ENCODE measurements at regions not wholly inside any gene's neighbourhood (a gene's known extent, or its start where the extent isn't known, plus 50 kb on each side); places are given as distances from the start of the nearest gene placed in this dataset.

GRCh38 chr16:59260892-59261291 is 526.8 kb upstream of the GOT2 start:
- no peaks in the 10 kb centered on the region for H3K9me3 ChIP-seq (ENCODE audit: control insufficient read depth in 3 of 3, low read length in 3 of 3)
- no peak overlapping the region for H3K4me3 ChIP-seq (ENCODE audit: low read length in 3 of 3)
- no peak overlapping the region for H3K9ac ChIP-seq (ENCODE audit: low read depth in 1 of 3, low read length in 3 of 3)
- H3K27me3 ChIP-seq (ENCODE audit: control insufficient read depth in 3 of 3, insufficient read depth in 3 of 3, low read length in 3 of 3) = no peaks in the 10 kb centered on the region
- H3K36me3 ChIP-seq (ENCODE audit: control insufficient read depth in 3 of 3, insufficient read depth in 3 of 3, low read length in 3 of 3) = no peaks in the 10 kb centered on the region
- H3K27ac ChIP-seq (ENCODE audit: low read depth, low read length) = no peak overlapping the region
- H3K4me1 ChIP-seq (ENCODE audit: control insufficient read depth in 3 of 3, insufficient read depth in 3 of 3, low read length in 3 of 3) = no peaks in the 10 kb centered on the region

- no peaks in the 10 kb centered on the region for H3K9me3 ChIP-seq (ENCODE audit: control insufficient read depth in 3 of 3, low read length in 3 of 3)
- H3K9ac ChIP-seq (ENCODE audit: low read depth in 1 of 3, low read length in 3 of 3) = no peak overlapping the region
- H3K36me3 ChIP-seq (ENCODE audit: control insufficient read depth in 3 of 3, insufficient read depth in 3 of 3, low read length in 3 of 3) = no peaks in the 10 kb centered on the region
- no peak overlapping the region for H3K4me3 ChIP-seq (ENCODE audit: low read length in 3 of 3)
- H3K27me3 ChIP-seq (ENCODE audit: control insufficient read depth in 3 of 3, insufficient read depth in 3 of 3, low read length in 3 of 3) = no peaks in the 10 kb centered on the region
- H3K4me1 ChIP-seq (ENCODE audit: control insufficient read depth in 3 of 3, insufficient read depth in 3 of 3, low read length in 3 of 3) = no peaks in the 10 kb centered on the region
- H3K27ac ChIP-seq (ENCODE audit: low read depth, low read length) = no peak overlapping the region
These were observed 525.8 kb upstream of the GOT2 start for GRCh38 chr16:59259950-59260319.

GRCh38 chr16:59259074-59259949 is 525.2 kb upstream of the GOT2 start:
- no peak overlapping the region for H3K9ac ChIP-seq (ENCODE audit: low read depth in 1 of 3, low read length in 3 of 3)
- H3K36me3 ChIP-seq (ENCODE audit: control insufficient read depth in 3 of 3, insufficient read depth in 3 of 3, low read length in 3 of 3) = no peaks in the 10 kb centered on the region

GRCh38 chr16:59252317-59252716 is 518.2 kb upstream of the GOT2 start:
- Histone ChIP-seq H3K36me3 (ENCODE audit: control insufficient read depth in 3 of 3, insufficient read depth in 3 of 3, low read length in 3 of 3) (no peaks in the 10 kb centered on the region), H3K9ac (ENCODE audit: low read depth in 1 of 3, low read length in 3 of 3) (no peak overlapping the region), H3K4me1 (ENCODE audit: control insufficient read depth in 3 of 3, insufficient read depth in 3 of 3, low read length in 3 of 3) (no peaks in the 10 kb centered on the region), H3K9me3 (ENCODE audit: control insufficient read depth in 3 of 3, low read length in 3 of 3) (peaks cover 0 to 3% (median 0%) of the 10 kb centered on the region in 3 donors), H3K4me3 (ENCODE audit: low read length in 3 of 3) (no peak overlapping the region), H3K27ac (ENCODE audit: low read depth, low read length) (no peak overlapping the region), H3K27me3 (ENCODE audit: control insufficient read depth in 3 of 3, insufficient read depth in 3 of 3, low read length in 3 of 3) (no peaks in the 10 kb centered on the region)

More at GRCh38 chr16:59259074-59259949, 525.2 kb upstream of the GOT2 start:
- no peaks in the 10 kb centered on the region for H3K27me3 ChIP-seq (ENCODE audit: control insufficient read depth in 3 of 3, insufficient read depth in 3 of 3, low read length in 3 of 3)
- no peak overlapping the region for H3K27ac ChIP-seq (ENCODE audit: low read depth, low read length)
- H3K4me1 ChIP-seq (ENCODE audit: control insufficient read depth in 3 of 3, insufficient read depth in 3 of 3, low read length in 3 of 3) = no peaks in the 10 kb centered on the region
- H3K9me3 ChIP-seq (ENCODE audit: control insufficient read depth in 3 of 3, low read length in 3 of 3) = no peaks in the 10 kb centered on the region
- H3K4me3 ChIP-seq (ENCODE audit: low read length in 3 of 3) = no peak overlapping the region

- peaks cover 0 to 3% (median 0%) of the 10 kb centered on the region in 3 donors for H3K9me3 ChIP-seq (ENCODE audit: control insufficient read depth in 3 of 3, low read length in 3 of 3)
- no peak overlapping the region for H3K27ac ChIP-seq (ENCODE audit: low read depth, low read length)
- H3K36me3 ChIP-seq (ENCODE audit: control insufficient read depth in 3 of 3, insufficient read depth in 3 of 3, low read length in 3 of 3) = no peaks in the 10 kb centered on the region
- no peaks in the 10 kb centered on the region for H3K27me3 ChIP-seq (ENCODE audit: control insufficient read depth in 3 of 3, insufficient read depth in 3 of 3, low read length in 3 of 3)
- H3K9ac ChIP-seq (ENCODE audit: low read depth in 1 of 3, low read length in 3 of 3) = no peak overlapping the region
- no peaks in the 10 kb centered on the region for H3K4me1 ChIP-seq (ENCODE audit: control insufficient read depth in 3 of 3, insufficient read depth in 3 of 3, low read length in 3 of 3)
- H3K4me3 ChIP-seq (ENCODE audit: low read length in 3 of 3) = no peak overlapping the region
These were observed 514.9 kb upstream of the GOT2 start for GRCh38 chr16:59249011-59249410.

GRCh38 chr16:59242556-59242955 is 508.4 kb upstream of the GOT2 start:
- Histone ChIP-seq H3K4me1 (ENCODE audit: control insufficient read depth in 3 of 3, insufficient read depth in 3 of 3, low read length in 3 of 3) (no peaks in the 10 kb centered on the region), H3K27ac (ENCODE audit: low read depth, low read length) (no peak overlapping the region), H3K4me3 (ENCODE audit: low read length in 3 of 3) (no peak overlapping the region), H3K27me3 (ENCODE audit: control insufficient read depth in 3 of 3, insufficient read depth in 3 of 3, low read length in 3 of 3) (no peaks in the 10 kb centered on the region), H3K9ac (ENCODE audit: low read depth in 1 of 3, low read length in 3 of 3) (no peak overlapping the region), H3K36me3 (ENCODE audit: control insufficient read depth in 3 of 3, insufficient read depth in 3 of 3, low read length in 3 of 3) (no peaks in the 10 kb centered on the region), H3K9me3 (ENCODE audit: control insufficient read depth in 3 of 3, low read length in 3 of 3) (no peaks in the 10 kb centered on the region)

- Histone ChIP-seq H3K4me1 (ENCODE audit: control insufficient read depth in 3 of 3, insufficient read depth in 3 of 3, low read length in 3 of 3) (no peaks in the 10 kb centered on the region), H3K27ac (ENCODE audit: low read depth, low read length) (no peak overlapping the region), H3K9ac (ENCODE audit: low read depth in 1 of 3, low read length in 3 of 3) (no peak overlapping the region), H3K9me3 (ENCODE audit: control insufficient read depth in 3 of 3, low read length in 3 of 3) (no peaks in the 10 kb centered on the region), H3K27me3 (ENCODE audit: control insufficient read depth in 3 of 3, insufficient read depth in 3 of 3, low read length in 3 of 3) (no peaks in the 10 kb centered on the region), H3K36me3 (ENCODE audit: control insufficient read depth in 3 of 3, insufficient read depth in 3 of 3, low read length in 3 of 3) (no peaks in the 10 kb centered on the region), H3K4me3 (ENCODE audit: low read length in 3 of 3) (no peak overlapping the region)
These were observed 504.1 kb upstream of the GOT2 start for GRCh38 chr16:59238246-59238645.

GRCh38 chr16:59236804-59237458 is 502.8 kb upstream of the GOT2 start:
- Histone ChIP-seq H3K4me3 (ENCODE audit: low read length in 3 of 3) (no peak overlapping the region), H3K4me1 (ENCODE audit: control insufficient read depth in 3 of 3, insufficient read depth in 3 of 3, low read length in 3 of 3) (no peaks in the 10 kb centered on the region), H3K27ac (ENCODE audit: low read depth, low read length) (no peak overlapping the region), H3K9me3 (ENCODE audit: control insufficient read depth in 3 of 3, low read length in 3 of 3) (no peaks in the 10 kb centered on the region), H3K27me3 (ENCODE audit: control insufficient read depth in 3 of 3, insufficient read depth in 3 of 3, low read length in 3 of 3) (no peaks in the 10 kb centered on the region), H3K9ac (ENCODE audit: low read depth in 1 of 3, low read length in 3 of 3) (no peak overlapping the region), H3K36me3 (ENCODE audit: control insufficient read depth in 3 of 3, insufficient read depth in 3 of 3, low read length in 3 of 3) (no peaks in the 10 kb centered on the region)

- Histone ChIP-seq H3K9ac (ENCODE audit: low read depth in 1 of 3, low read length in 3 of 3) (no peak overlapping the region), H3K36me3 (ENCODE audit: control insufficient read depth in 3 of 3, insufficient read depth in 3 of 3, low read length in 3 of 3) (no peaks in the 10 kb centered on the region), H3K27ac (ENCODE audit: low read depth, low read length) (no peak overlapping the region), H3K4me1 (ENCODE audit: control insufficient read depth in 3 of 3, insufficient read depth in 3 of 3, low read length in 3 of 3) (no peaks in the 10 kb centered on the region), H3K4me3 (ENCODE audit: low read length in 3 of 3) (no peak overlapping the region), H3K9me3 (ENCODE audit: control insufficient read depth in 3 of 3, low read length in 3 of 3) (no peaks in the 10 kb centered on the region), H3K27me3 (ENCODE audit: control insufficient read depth in 3 of 3, insufficient read depth in 3 of 3, low read length in 3 of 3) (no peaks in the 10 kb centered on the region)
These were observed 490.3 kb upstream of the GOT2 start for GRCh38 chr16:59224401-59224800.

- Histone ChIP-seq H3K9me3 (ENCODE audit: control insufficient read depth in 3 of 3, low read length in 3 of 3) (peaks cover 0 to 3% (median 0%) of the 10 kb centered on the region in 3 donors), H3K9ac (ENCODE audit: low read depth in 1 of 3, low read length in 3 of 3) (no peak overlapping the region), H3K36me3 (ENCODE audit: control insufficient read depth in 3 of 3, insufficient read depth in 3 of 3, low read length in 3 of 3) (no peaks in the 10 kb centered on the region), H3K4me3 (ENCODE audit: low read length in 3 of 3) (no peak overlapping the region), H3K4me1 (ENCODE audit: control insufficient read depth in 3 of 3, insufficient read depth in 3 of 3, low read length in 3 of 3) (no peaks in the 10 kb centered on the region), H3K27ac (ENCODE audit: low read depth, low read length) (no peak overlapping the region), H3K27me3 (ENCODE audit: control insufficient read depth in 3 of 3, insufficient read depth in 3 of 3, low read length in 3 of 3) (no peaks in the 10 kb centered on the region)
These were observed 485.9 kb upstream of the GOT2 start for GRCh38 chr16:59220011-59220410.
